Glomerular visceral epithelial cell (primary cell): ENCODE measurements at regions not wholly inside any gene's neighbourhood (a gene's known extent, or its start where the extent isn't known, plus 50 kb on each side); places are given as distances from the start of the nearest gene placed in this dataset.

Experiments used
- DNase-seq: peaks from one replicate; pipeline ENCODE4 v3.0.0-alpha.2; 2016; ENCODE audit errors: extremely low spot score

- no peak for DNase-seq
Measured at GRCh38 chr4:100843910-100844309, 326.1 kb upstream of the EMCN start.

- no peak for DNase-seq
Measured at GRCh38 chr4:100842856-100843255, 325.0 kb upstream of the EMCN start.

DNA sequence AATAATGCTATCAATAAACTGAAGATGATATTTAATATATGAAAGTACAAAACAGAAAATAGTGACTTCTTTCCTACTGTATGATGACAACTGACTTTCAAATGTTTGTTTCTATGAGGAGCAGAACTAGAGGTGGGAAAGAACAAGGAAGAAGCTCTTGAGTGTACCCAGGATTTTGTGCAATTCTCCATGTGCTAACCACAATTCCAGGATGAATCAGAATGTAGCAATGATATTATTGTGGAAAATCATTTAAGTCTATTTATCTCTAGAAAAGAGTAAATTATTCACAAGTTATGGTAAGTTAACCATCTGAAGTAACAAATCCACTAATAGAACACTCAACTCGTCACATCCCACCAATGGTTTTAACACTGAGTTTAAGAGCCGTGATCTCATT lies 324.1 kb upstream of the EMCN start:
- peak; percentile 12 for DNase-seq

GRCh38 chr4:100839712-100840111 lies 321.9 kb upstream of the EMCN start:
- no peak for DNase-seq

- DNase-seq, result no peak
Measured at GRCh38 chr4:100838286-100838685, 320.5 kb upstream of the EMCN start.

DNA sequence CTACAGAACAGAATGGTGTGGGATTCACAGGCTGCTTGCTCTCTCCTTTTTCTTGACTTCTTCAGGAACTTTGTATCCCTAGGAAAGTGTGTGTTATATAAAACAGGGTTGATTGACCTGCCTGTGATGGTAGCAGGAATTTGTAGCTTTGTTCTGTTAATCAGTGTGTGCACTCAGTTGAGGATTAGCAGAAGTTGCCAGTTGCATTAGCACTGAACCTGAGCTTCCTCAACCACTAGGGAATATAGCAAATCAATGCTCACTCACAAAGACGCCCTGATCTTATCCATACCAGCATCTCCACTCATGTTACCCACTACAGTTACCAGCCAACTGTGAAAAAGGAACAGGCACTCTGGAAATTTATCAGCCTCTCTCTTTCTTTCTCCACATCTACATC lies 319.1 kb upstream of the EMCN start:
- no peak for DNase-seq

GRCh38 chr4:100834616-100835015 lies 316.8 kb upstream of the EMCN start:
- no peak for DNase-seq

DNA sequence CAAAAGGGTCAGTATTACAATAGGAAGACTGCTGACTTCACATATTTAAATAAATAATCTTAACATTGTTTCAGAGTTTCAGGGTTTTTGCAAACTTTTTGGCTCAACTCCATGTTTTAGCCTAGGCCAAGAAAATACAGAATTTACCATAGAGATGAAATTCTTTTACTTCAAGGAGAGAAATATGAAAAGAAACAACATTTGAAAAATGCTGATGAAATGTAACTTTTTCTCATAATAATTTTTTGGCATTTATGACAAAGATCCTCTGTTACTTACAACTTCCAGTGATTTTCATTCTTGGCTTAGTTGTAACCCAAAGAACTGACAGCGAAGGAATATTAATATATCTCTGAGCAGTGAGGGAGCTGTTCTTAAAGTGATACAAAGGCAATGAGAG lies 316.1 kb upstream of the EMCN start:
- DNase-seq, result no peak

DNA sequence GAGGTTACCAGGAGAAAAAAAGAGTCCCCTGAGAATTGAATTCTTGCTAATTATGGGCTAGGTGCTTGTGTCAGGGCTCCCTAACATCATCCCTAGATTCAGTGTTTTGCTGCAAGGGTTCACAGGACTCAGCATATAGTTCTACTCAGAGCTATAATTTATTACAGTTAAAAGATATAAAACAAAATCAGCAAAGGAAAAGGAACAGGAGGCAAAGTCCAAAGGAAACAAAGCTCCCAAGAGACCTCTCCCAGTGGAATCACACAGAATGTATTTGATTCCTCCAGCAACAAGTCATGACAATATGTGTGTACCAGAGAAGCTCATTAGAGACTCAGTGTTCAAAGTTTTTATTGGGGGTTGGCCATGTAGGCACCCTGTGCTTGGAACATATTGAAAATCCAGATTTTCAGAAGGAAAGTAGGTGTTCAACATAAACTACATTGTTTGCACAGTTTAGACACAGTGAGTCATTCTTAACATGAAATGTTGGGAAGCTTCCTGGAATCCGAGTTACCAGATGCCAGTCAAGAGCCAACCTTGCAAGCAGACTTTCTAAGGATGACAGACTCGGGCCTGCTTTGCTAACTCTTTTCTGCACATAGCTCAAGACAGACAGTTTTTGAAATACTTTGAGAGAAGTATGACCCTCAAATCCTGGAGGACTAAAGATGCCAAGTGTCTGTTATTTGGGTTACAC lies 311.3 kb upstream of the EMCN start:
- no peak for DNase-seq

- DNase-seq, result no peak
Measured at GRCh38 chr4:100828364-100828763, 310.5 kb upstream of the EMCN start.

- no peak for DNase-seq
Measured at GRCh38 chr4:100827756-100828155, 309.9 kb upstream of the EMCN start.

DNA sequence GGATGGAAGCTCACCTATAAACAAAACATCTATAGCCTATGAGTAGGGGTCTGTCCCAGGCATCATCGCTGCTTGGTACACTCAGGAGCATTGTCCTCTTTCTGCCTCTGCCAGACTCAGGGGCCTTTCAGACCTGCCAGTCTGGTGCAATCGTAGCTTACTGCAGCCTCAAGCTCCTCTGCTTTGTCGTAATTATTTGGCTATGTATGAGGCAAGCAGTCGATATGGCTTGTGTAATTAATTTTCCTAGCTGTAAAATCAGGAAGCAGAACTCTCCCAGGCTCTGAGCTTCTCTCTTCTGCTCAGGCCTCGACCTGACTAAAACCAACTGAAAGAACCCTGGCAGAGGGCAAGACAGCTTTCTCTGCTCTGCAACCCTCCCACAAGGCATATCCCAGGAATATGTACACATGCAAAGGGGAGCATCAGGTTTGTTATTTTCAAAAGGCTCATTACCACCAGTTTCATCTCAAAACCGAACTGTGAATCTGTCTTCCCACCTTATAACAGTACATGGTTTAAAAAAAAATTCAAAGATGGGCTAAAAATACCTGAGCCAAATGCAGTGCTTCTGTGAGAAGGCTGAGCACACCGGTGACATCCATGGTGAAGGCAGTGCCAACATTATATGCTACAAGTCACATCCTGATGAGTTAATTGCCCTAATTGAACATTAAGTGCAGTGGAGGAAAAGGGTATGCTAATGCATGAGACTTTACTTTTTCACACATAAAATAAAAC lies 309.2 kb upstream of the EMCN start:
- DNase-seq, result no peak

DNA sequence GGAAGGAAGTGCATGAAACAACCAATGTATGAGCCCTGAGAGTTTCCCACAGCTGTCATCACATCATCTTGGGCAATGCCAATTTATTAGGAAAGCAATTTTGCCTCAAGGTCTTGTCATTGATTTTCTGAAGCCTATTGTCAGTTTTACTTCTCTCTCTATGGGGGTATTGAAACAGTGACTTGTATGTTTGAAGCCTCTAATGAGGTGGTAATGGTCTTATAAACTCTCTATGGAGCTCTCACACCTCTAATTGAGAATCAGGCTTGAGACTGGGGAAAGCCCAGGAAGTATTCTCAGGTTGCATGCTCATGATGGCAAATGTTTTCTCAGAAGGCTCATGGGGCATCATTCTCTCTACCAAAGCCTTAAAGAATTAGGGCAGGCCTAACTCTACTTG lies 308.2 kb upstream of the EMCN start:
- no peak for DNase-seq

GRCh38 chr4:100823993-100824323 lies 306.1 kb upstream of the EMCN start:
- DNase-seq, result no peak

DNA sequence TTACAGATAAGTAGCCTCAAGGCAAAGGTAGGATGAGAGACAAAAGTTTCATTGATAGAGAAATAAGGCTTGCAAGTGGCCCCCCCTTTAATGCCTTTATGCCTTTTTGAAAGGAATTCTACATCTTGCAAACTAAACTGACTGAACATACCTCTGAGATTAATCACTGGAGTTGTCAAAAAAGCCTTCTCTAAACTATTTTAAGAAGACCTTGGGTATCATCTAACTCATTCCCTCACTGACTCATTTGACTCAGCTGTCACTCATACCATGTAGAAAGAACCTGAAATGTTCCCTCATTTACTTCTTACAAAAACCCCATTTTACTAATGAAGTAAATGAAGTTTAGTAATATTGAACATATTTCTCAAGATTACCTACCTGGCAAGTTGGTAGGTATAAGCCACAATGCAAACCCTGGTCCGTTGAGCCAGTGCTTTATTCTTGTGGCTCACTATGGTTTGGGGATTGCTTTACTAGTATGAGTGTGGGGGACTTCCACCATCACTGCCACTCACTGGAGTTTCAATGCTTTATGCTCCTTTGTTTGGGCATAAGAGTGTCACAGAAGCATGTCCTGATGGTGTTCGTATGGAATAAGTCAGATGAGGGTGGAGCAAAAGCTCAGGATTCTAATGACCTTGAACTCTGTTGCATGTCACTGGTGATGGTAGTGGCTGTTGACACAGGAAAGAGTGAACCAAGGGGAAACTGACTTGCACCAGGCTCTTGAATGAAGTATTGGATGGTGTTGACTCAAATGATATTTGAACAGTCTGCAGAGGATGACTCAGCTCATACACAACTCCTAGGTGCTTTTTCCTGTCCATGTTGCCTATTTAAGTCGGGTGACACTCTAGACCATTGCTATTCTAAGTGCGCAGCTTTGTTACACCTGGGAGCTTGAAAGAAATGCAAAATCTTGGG lies 305.5 kb upstream of the EMCN start:
- peak; percentile 15 for DNase-seq

DNA sequence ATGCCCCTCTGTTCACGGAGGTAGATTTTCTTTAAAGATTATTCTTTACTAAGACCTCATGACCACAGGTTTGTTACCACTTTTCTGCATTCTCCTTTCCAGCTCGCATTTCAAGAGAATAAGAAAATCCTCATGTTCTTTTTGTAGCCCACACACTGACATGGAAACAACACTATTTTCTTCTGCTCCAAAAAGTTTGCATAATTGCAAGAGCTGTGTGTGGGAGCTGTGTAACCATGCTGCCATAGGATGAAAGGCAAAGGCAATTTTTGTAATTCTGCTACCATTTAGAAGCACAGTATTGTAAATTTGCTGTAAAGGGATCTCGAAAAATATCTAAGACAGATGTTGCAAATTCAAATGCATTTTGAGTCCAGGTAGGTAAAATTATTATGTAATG lies 302.4 kb upstream of the EMCN start:
- DNase-seq, result no peak

GRCh38 chr4:100819505-100819904 lies 301.7 kb upstream of the EMCN start:
- DNase-seq, result no peak

DNA sequence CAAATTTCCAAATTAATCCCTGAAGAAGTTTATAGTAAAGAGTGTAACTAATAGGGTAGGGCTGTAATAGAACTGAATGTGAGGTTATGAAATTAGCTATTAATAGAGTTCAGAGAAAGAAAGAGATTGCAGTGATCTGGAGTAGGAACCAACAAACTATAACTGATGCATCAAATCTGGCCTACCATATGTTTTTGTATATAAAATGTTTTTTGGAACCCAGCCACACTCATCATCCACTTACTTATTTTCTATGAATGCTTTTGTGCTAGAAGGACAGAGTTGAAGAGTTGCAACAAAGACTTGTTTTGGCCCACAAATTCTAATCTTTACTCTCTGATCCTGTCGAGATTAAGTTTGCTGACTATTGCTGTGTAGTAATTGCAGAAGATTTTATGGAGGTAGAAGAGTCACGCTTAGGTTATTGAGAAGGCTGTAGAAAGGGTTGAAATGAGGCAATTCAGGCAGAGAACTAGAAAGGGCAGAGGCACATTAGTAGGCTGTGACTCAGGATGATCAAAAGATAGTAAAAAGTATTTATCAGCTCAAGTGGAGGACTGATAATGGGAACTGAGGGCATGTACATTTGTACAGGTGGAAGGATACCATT lies 298.7 kb upstream of the EMCN start:
- no peak for DNase-seq

DNA sequence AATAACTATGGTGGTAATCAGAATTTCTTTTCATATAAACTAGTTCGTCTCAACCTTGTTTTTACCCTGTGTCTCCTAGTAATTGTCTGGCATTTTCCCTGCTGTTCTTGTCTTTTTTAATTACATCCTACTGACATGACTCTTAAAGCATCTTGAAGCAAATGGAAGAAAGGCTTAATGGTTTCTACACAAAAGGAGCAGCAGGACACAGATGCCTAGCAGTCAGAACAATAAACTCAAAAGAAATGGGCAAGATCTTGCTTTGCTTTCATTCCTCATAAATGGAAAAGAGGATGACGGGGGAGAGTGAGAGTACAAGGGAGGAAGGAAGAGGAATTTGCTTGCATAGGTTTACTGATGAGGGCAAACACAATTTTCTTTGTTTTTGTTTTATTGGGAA lies 293.2 kb upstream of the EMCN start:
- no peak for DNase-seq

GRCh38 chr4:100809506-100809905 lies 291.7 kb upstream of the EMCN start:
- no peak for DNase-seq

- no peak for DNase-seq
Measured at GRCh38 chr4:100806988-100807387, 289.2 kb upstream of the EMCN start.

DNA sequence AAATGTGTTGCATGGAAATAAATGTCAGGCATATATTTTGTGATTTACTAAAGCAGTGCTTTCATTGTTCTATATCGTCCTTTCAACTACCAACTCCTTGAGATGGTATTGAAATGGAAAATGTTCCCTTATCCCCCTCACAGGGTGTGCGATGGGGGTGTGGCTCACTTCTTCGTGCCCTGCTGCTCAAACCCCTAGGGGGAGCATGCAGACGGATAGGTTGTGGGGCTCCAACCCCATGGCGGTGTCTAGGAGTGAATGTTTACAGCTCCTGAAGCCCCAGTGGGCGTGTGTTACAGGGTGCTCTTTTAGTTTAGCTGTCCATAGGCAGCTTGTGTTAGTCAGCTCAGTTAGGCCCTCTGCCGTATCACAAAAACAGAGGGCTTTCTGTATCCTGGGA lies 287.7 kb upstream of the EMCN start:
- no peak for DNase-seq
